Endothelial cell of umbilical vein (primary cell): ENCODE measurements at regions not wholly inside any gene's neighbourhood (a gene's known extent, or its start where the extent isn't known, plus 50 kb on each side); places are given as distances from the start of the nearest gene placed in this dataset.

ENCODE experiments used
- BruUV-seq: library from RNA; stranded (reverse); fragments of 400-500 nt; replicated peaks from 2 replicates; lab custom pipeline; 2021; lab: Mats Ljungman, UMichigan
- CTCF ChIA-PET: fragments of 300-600, 350-600 bp; sonication (Branson Sonifier 250); formaldehyde crosslinking; loops from one replicate; lab custom pipeline; 2021; ENCODE audit warnings: antibody characterized with exemption, inconsistent platforms; lab: Charles Lee
- POLR2A ChIA-PET: fragments of 300-600, 350-600 bp; sonication (Branson Sonifier 250); formaldehyde crosslinking; loops from one replicate; lab custom pipeline; 2021; ENCODE audit warnings: antibody characterized with exemption, inconsistent platforms; lab: Charles Lee
- DNase-seq: peaks from one replicate; pipeline ENCODE4 v3.0.0-alpha.2; 2011; ENCODE audit warnings: low read depth, low spot score
- FAIRE-seq: peaks from 2 replicates; lab custom pipeline; 2011; peaks lifted over from hg19 to GRCh38; lab: Jason Lieb, UNC
- H2AFZ ChIP-seq: 2 replicates; pipeline ENCODE4 v1.6.0; 2012; ENCODE audit warnings: low read depth, low read length, control low read depth, inconsistent platforms
- H3K27ac ChIP-seq: 2 replicates; pipeline ENCODE4 v1.5.1; 2011; ENCODE audit warnings: low read depth, mild to moderate bottlenecking, control low read depth, low read length, moderate library complexity; ENCODE audit not compliant: insufficient read depth
- H3K27me3 ChIP-seq, 2 experiments: 2 replicates each; pipeline versions ENCODE4 v1.6.0 to v1.6.1; 2011; ENCODE audit warnings: low read length in 2 of 2, mixed read lengths in 1 of 2; ENCODE audit not compliant: control insufficient read depth in 2 of 2, insufficient read depth in 2 of 2
- H3K36me3 ChIP-seq, 2 experiments: 2 replicates in 1 of 2; 3 replicates in 1 of 2; pipeline ENCODE4 v1.5.1; 2011; ENCODE audit warnings: low read length in 2 of 2, mild to moderate bottlenecking in 1 of 2, moderate library complexity in 1 of 2; ENCODE audit not compliant: control insufficient read depth in 2 of 2, insufficient read depth in 2 of 2; ENCODE audit errors: extremely low read depth in 1 of 2
- H3K4me1 ChIP-seq: 3 replicates; pipeline ENCODE4 v1.5.1; 2011; ENCODE audit warnings: mild to moderate bottlenecking, low read length; ENCODE audit not compliant: control insufficient read depth, insufficient read depth; ENCODE audit errors: extremely low read depth
- H3K4me2 ChIP-seq: 2 replicates; pipeline ENCODE4 v1.6.1; 2011; ENCODE audit warnings: low read length, control low read depth, mixed read lengths; ENCODE audit not compliant: insufficient read depth
- H3K4me3 ChIP-seq, 3 experiments: fragments of 200-600 bp in 1 of 3; sonication (generic), shearing (Covaris generic) in 1 of 3; replicated peaks in 1 of 3; 2 replicates each; pipeline ENCODE4 v1.5.1; 2011 to 2016; ENCODE audit warnings: control low read depth in 3 of 3, low read length in 3 of 3, mild to moderate bottlenecking in 2 of 3, inconsistent platforms in 1 of 3, low read depth in 1 of 3, moderate library complexity in 1 of 3; ENCODE audit not compliant: insufficient read depth in 1 of 3
- H3K79me2 ChIP-seq: 2 replicates; pipeline ENCODE4 v1.6.0; 2012; ENCODE audit warnings: low read length, inconsistent platforms; ENCODE audit not compliant: control insufficient read depth, insufficient read depth
- H3K9ac ChIP-seq: replicated peaks from 2 replicates; pipeline ENCODE3; 2011; ENCODE audit warnings: low read length, control low read depth; ENCODE audit not compliant: insufficient read depth; ENCODE audit errors: extremely low read depth
- H3K9me1 ChIP-seq: replicated peaks from 3 replicates; pipeline ENCODE4 v1.6.0; 2011; ENCODE audit warnings: mild to moderate bottlenecking, low read length; ENCODE audit not compliant: control insufficient read depth, insufficient read depth; ENCODE audit errors: extremely low read depth
- H3K9me3 ChIP-seq: replicated peaks from 2 replicates; pipeline ENCODE4 v1.5.1; 2012; ENCODE audit warnings: low read length, inconsistent platforms; ENCODE audit not compliant: control insufficient read depth, insufficient read depth
- H4K20me1 ChIP-seq: replicated peaks from 2 replicates; pipeline ENCODE3; 2011; ENCODE audit warnings: mild to moderate bottlenecking, low read length; ENCODE audit not compliant: control insufficient read depth, insufficient read depth; ENCODE audit errors: extremely low read depth
- EZH2 ChIP-seq: IDR thresholded peaks from 2 replicates; pipeline ENCODE4 v1.6.1; 2012; ENCODE audit warnings: borderline replicate concordance, low read depth, mild to moderate bottlenecking, moderate library complexity, low read length, inconsistent platforms; ENCODE audit not compliant: severe bottlenecking
- FOS ChIP-seq: IDR thresholded peaks from 2 replicates; pipeline ENCODE4 v1.6.1; 2011; ENCODE audit warnings: mild to moderate bottlenecking, low read length, moderate library complexity, borderline replicate concordance; ENCODE audit not compliant: insufficient read depth
- GATA2 ChIP-seq: IDR thresholded peaks from 2 replicates; pipeline ENCODE4 v1.7.0; 2011; ENCODE audit warnings: low read depth, mild to moderate bottlenecking, moderate library complexity, mixed read lengths, low read length; ENCODE audit not compliant: insufficient read length, insufficient read depth
- JUN ChIP-seq: IDR thresholded peaks from 2 replicates; pipeline ENCODE4 v1.6.1; 2011; ENCODE audit warnings: borderline replicate concordance, low read depth; ENCODE audit not compliant: insufficient read length, insufficient read depth
- MAX ChIP-seq: IDR thresholded peaks from 2 replicates; pipeline ENCODE4 v1.6.1; 2011; ENCODE audit not compliant: insufficient read depth, insufficient read length
- MYC ChIP-seq: IDR thresholded peaks from one replicate; pipeline ENCODE4 v1.6.1; 2011; ENCODE audit warnings: mild to moderate bottlenecking, low read depth, low read length
- POLR2A ChIP-seq: IDR thresholded peaks from 2 replicates; pipeline ENCODE4 v1.6.1; 2012; ENCODE audit warnings: low read depth, mild to moderate bottlenecking, control low read depth, low read length
- POLR2AphosphoS5 ChIP-seq: IDR thresholded peaks from 2 replicates; pipeline ENCODE4 v1.6.1; 2012; ENCODE audit warnings: low read depth, mild to moderate bottlenecking, control low read depth, low read length, moderate library complexity; ENCODE audit not compliant: insufficient read depth
- dilution Hi-C: fragments of 300-500 bp; cut with MboI; formaldehyde crosslinking; loops from one replicate; pipeline ENCODE4 v1.15.0; 2019; ENCODE audit warnings: low sequenced_read_pairs; ENCODE audit not compliant: extremely low pct_ligation_motif_present
- intact Hi-C: fragments of 100-400 bp; cut with micrococcal nuclease; formaldehyde crosslinking; loops from one replicate; pipeline ENCODE4 v1.10.0; 2022
- TF ChIP-seq, protein P1 (sequence below), 2 donors: IDR thresholded peaks; 1 replicate in 1 of 2; 2 replicates in 1 of 2; pipeline ENCODE4 v1.5.1; 2011; ENCODE audit warnings: low read length in 2 of 2, mild to moderate bottlenecking in 2 of 2, moderate library complexity in 2 of 2, control low read depth in 1 of 2, inconsistent platforms in 1 of 2, low read depth in 1 of 2; ENCODE audit not compliant: insufficient read depth in 1 of 2; ENCODE audit errors: extremely low read depth in 1 of 2

GRCh38 chr6:147958683-147959082, 384.0 kb upstream of the SASH1 start:
- dilution Hi-C loops (no loop called here), intact Hi-C loops (no loop called here)
- no peaks in the 10 kb centered on the region for H3K27me3 ChIP-seq
- no peak overlapping the region for H2AFZ ChIP-seq
- no peaks in the 10 kb centered on the region for H3K79me2 ChIP-seq
- no peaks in the 10 kb centered on the region for H3K4me1 ChIP-seq
- no peak overlapping the region for H3K27ac ChIP-seq
- TF ChIP-seq EZH2 = no peak
- no peak for TF ChIP-seq MAX
- TF ChIP-seq, protein P1, sequence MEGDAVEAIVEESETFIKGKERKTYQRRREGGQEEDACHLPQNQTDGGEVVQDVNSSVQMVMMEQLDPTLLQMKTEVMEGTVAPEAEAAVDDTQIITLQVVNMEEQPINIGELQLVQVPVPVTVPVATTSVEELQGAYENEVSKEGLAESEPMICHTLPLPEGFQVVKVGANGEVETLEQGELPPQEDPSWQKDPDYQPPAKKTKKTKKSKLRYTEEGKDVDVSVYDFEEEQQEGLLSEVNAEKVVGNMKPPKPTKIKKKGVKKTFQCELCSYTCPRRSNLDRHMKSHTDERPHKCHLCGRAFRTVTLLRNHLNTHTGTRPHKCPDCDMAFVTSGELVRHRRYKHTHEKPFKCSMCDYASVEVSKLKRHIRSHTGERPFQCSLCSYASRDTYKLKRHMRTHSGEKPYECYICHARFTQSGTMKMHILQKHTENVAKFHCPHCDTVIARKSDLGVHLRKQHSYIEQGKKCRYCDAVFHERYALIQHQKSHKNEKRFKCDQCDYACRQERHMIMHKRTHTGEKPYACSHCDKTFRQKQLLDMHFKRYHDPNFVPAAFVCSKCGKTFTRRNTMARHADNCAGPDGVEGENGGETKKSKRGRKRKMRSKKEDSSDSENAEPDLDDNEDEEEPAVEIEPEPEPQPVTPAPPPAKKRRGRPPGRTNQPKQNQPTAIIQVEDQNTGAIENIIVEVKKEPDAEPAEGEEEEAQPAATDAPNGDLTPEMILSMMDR (IDR thresholded peaks at IDR 0.05; ENCODE audit: extremely low read depth in 1 of 2, insufficient read depth in 1 of 2, low read depth in 1 of 2, low read length in 2 of 2) = no peak
- no peak for TF ChIP-seq POLR2A
- no peak for TF ChIP-seq POLR2AphosphoS5
- no peak for TF ChIP-seq GATA2
- no peak for TF ChIP-seq JUN
- no peak for TF ChIP-seq FOS
- TF ChIP-seq MYC = no peak
- ChIA-PET CTCF (interaction anchor here (0.9 to 1.0 kb wide), 2 partner anchors 10 to 11 kb away, joined by 3 read pairs; no protein-coding TSS in a partner anchor), POLR2A (no interaction called here)
- no peaks in the 10 kb centered on the region for H3K36me3 ChIP-seq
- H3K4me3 ChIP-seq = no peak overlapping the region
- no peaks in the 10 kb centered on the region for H3K9me1 ChIP-seq
- no peaks in the 10 kb centered on the region for H4K20me1 ChIP-seq
- no peaks in the 10 kb centered on the region for H3K9me3 ChIP-seq
- FAIRE-seq (no peak), DNase-seq (no peak)
- no TSS peak for BruUV-seq
- no peak overlapping the region for H3K9ac ChIP-seq
- H3K4me2 ChIP-seq = no peak overlapping the region
